Ovary (tissue), 3 donors: ENCODE measurements at regions not wholly inside any gene's neighbourhood (a gene's known extent, or its start where the extent isn't known, plus 50 kb on each side); places are given as distances from the start of the nearest gene placed in this dataset.

Experiments
- CTCF ChIP-seq, 3 donors: fragments of 450-650 bp in 2 of 3; fragments of 200-600 bp in 1 of 3; IDR thresholded peaks; one replicate each; pipeline versions ENCODE4 v1.5.1 to v1.8.0; 2016 to 2022; ENCODE audit warnings: antibody characterized with exemption in 3 of 3, mild to moderate bottlenecking in 1 of 3
- POLR2A ChIP-seq: fragments of 450-650 bp; IDR thresholded peaks from one replicate; pipeline ENCODE4 v1.6.1; 2017; ENCODE audit warnings: antibody characterized with exemption, mild to moderate bottlenecking, moderate library complexity
- donor health status: DM: no; HTN: no; CAD: no.

GRCh38 chr6:3581469-3581868 is 124.6 kb upstream of the SLC22A23 start:
- no peak for TF ChIP-seq CTCF (IDR thresholded peaks at IDR 0.05)
- TF ChIP-seq POLR2A: no peak
